Ovary (tissue), 3 donors: ENCODE measurements at regions not wholly inside any gene's neighbourhood (a gene's known extent, or its start where the extent isn't known, plus 50 kb on each side); places are given as distances from the start of the nearest gene placed in this dataset.
"Not testable (repeated sequence)": the region's sequence is repeated elsewhere in the genome, so short reads cannot be mapped to it uniquely, and the experiment has no call there.

Experiments
- CTCF ChIP-seq, 3 donors: fragments of 450-650 bp in 2 of 3; fragments of 200-600 bp in 1 of 3; IDR thresholded peaks; one replicate each; pipeline versions ENCODE4 v1.5.1 to v1.8.0; 2016 to 2022; ENCODE audit warnings: antibody characterized with exemption in 3 of 3, mild to moderate bottlenecking in 1 of 3
- EP300 ChIP-seq: sonication (generic); formaldehyde crosslinking; IDR thresholded peaks from one replicate; pipeline ENCODE4 v1.6.1; 2017; ENCODE audit warnings: antibody characterized with exemption
- POLR2A ChIP-seq: fragments of 450-650 bp; IDR thresholded peaks from one replicate; pipeline ENCODE4 v1.6.1; 2017; ENCODE audit warnings: antibody characterized with exemption, mild to moderate bottlenecking, moderate library complexity
- donor health status: DM: no; HTN: no; CAD: no.

GRCh38 chr21:9032547-9032946 is 1488.8 kb upstream of the TPTE start:
- not testable (repeated sequence) for TF ChIP-seq CTCF (IDR thresholded peaks at IDR 0.05); EP300; POLR2A
